ENCODE measurements at regions not wholly inside any gene's neighbourhood (a gene's known extent, or its start where the extent isn't known, plus 50 kb on each side); places are given as distances from the start of the nearest gene placed in this dataset.

DNA sequence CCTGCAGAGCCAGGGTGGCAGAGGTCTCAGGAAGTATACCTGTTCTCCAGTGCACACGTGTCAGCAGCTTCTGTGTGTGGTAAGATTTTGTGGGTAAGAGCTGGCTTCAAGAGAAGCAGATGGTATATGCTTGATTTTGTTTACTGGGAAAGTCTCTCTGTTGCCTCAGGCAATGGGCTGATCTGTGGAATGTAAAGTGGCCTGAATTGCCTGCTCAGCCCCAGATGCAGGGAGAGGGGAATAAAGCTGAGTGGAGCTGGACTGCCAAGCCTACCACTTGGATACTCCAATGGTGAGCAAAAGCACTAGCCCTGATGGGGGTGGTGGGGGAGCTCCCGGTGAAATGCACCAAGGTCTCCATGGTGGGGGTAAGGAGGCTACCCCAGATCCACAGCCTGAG lies 156.1 kb downstream of the WDR11 start:
- ChIA-PET CTCF (no interaction called here), RAD21 (ENCODE audit: unreplicated experiment) (no interaction called here), POLR2A (no interaction called here), SMC1A (ENCODE audit: uncharacterized antibody, unreplicated experiment) (no interaction called here)
- FAIRE-seq (no peak), ATAC-seq (no peak), DNase-seq (ENCODE audit: low read depth, low spot score) (no peak)
- Histone ChIP-seq H3K36me3 (ENCODE audit: control insufficient read depth in 2 of 2, insufficient read depth in 2 of 2, low read length in 1 of 2) (no peaks in the 10 kb centered on the region), H3K79me2 (ENCODE audit: control insufficient read depth, insufficient read depth, low read length) (no peaks in the 10 kb centered on the region), H3K9ac (ENCODE audit: control insufficient read depth, insufficient read depth, low read length) (no peak overlapping the region), H3K27ac (ENCODE audit: control insufficient read depth, insufficient read depth) (no peak overlapping the region), H4K20me1 (ENCODE audit: control insufficient read depth, insufficient read depth) (no peaks in the 10 kb centered on the region), H3K4me2 (ENCODE audit: control insufficient read depth, insufficient read depth) (no peak overlapping the region), H3K4me1 (ENCODE audit: control insufficient read depth, insufficient read depth, low read length) (no peaks in the 10 kb centered on the region), H3K4me3 (no peak overlapping the region), H3K27me3 (replicated peaks in 1 of 2; ENCODE audit: control insufficient read depth in 2 of 2, insufficient read depth in 2 of 2, low read length in 1 of 2) (no peaks in the 10 kb centered on the region), H2AFZ (ENCODE audit: control insufficient read depth, low read depth, low read length) (no peak overlapping the region), H3K9me3 (replicated peaks; ENCODE audit: control insufficient read depth, insufficient read depth, low read length) (no peaks in the 10 kb centered on the region; the same call in 1 of the 3 replicates)
- in situ Hi-C loops (cut with MboI) = no loop called here
- no peak for TF ChIP-seq RFX5 (IDR thresholded peaks at IDR 0.05; ENCODE audit: low read depth, low read length)
- TF ChIP-seq JUNB (IDR thresholded peaks at IDR 0.05) = no peak
- TF ChIP-seq CBX5 (IDR thresholded peaks at IDR 0.05; ENCODE audit: low read depth) = no peak
- no peak for TF ChIP-seq TCF3 (IDR thresholded peaks at IDR 0.05; ENCODE audit: borderline replicate concordance, insufficient read depth, low read depth, low read length)
- TF ChIP-seq CBX3 (IDR thresholded peaks at IDR 0.05; ENCODE audit: borderline replicate concordance, low read depth) = no peak
- no peak for TF ChIP-seq KDM1A (IDR thresholded peaks at IDR 0.05; ENCODE audit: borderline replicate concordance)
- no peak for TF ChIP-seq SMARCA5 (IDR thresholded peaks at IDR 0.05)
- TF ChIP-seq GABPA (IDR thresholded peaks at IDR 0.05; ENCODE audit: low read depth) = no peak
- no peak for TF ChIP-seq BMI1 (IDR thresholded peaks at IDR 0.05; ENCODE audit: borderline replicate concordance)
- TF ChIP-seq SPI1 (IDR thresholded peaks at IDR 0.05; ENCODE audit: borderline replicate concordance, insufficient read depth, low read depth, low read length) = no peak
- TF ChIP-seq, protein P1, sequence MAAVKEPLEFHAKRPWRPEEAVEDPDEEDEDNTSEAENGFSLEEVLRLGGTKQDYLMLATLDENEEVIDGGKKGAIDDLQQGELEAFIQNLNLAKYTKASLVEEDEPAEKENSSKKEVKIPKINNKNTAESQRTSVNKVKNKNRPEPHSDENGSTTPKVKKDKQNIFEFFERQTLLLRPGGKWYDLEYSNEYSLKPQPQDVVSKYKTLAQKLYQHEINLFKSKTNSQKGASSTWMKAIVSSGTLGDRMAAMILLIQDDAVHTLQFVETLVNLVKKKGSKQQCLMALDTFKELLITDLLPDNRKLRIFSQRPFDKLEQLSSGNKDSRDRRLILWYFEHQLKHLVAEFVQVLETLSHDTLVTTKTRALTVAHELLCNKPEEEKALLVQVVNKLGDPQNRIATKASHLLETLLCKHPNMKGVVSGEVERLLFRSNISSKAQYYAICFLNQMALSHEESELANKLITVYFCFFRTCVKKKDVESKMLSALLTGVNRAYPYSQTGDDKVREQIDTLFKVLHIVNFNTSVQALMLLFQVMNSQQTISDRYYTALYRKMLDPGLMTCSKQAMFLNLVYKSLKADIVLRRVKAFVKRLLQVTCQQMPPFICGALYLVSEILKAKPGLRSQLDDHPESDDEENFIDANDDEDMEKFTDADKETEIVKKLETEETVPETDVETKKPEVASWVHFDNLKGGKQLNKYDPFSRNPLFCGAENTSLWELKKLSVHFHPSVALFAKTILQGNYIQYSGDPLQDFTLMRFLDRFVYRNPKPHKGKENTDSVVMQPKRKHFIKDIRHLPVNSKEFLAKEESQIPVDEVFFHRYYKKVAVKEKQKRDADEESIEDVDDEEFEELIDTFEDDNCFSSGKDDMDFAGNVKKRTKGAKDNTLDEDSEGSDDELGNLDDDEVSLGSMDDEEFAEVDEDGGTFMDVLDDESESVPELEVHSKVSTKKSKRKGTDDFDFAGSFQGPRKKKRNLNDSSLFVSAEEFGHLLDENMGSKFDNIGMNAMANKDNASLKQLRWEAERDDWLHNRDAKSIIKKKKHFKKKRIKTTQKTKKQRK (IDR thresholded peaks at IDR 0.05; ENCODE audit: low read depth, low read length) = no peak
- no peak for TF ChIP-seq NBN (IDR thresholded peaks at IDR 0.05)
- no peak for TF ChIP-seq TCF12 (IDR thresholded peaks at IDR 0.05; ENCODE audit: low read depth, low read length)
- no peak for TF ChIP-seq ETV6 (conservative IDR thresholded peaks at IDR 0.05 in 1 of 2, IDR thresholded peaks at IDR 0.05 in 1 of 2; ENCODE audit: borderline replicate concordance in 1 of 2, low read depth in 1 of 2)
- no peak for TF ChIP-seq MEF2A (IDR thresholded peaks at IDR 0.05; ENCODE audit: insufficient read depth, low read depth, low read length)
- TF ChIP-seq SIX5 (IDR thresholded peaks at IDR 0.05; ENCODE audit: low read depth, low read length, severe bottlenecking) = no peak
- TF ChIP-seq RB1 (IDR thresholded peaks at IDR 0.05; ENCODE audit: borderline replicate concordance) = no peak
- no peak for TF ChIP-seq NFIC (IDR thresholded peaks at IDR 0.05; ENCODE audit: low read depth, low read length)
- TF ChIP-seq, protein P2, sequence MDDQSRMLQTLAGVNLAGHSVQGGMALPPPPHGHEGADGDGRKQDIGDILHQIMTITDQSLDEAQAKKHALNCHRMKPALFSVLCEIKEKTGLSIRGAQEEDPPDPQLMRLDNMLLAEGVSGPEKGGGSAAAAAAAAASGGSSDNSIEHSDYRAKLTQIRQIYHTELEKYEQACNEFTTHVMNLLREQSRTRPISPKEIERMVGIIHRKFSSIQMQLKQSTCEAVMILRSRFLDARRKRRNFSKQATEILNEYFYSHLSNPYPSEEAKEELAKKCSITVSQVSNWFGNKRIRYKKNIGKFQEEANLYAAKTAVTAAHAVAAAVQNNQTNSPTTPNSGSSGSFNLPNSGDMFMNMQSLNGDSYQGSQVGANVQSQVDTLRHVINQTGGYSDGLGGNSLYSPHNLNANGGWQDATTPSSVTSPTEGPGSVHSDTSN (IDR thresholded peaks at IDR 0.05; ENCODE audit: insufficient replicate concordance, low read depth, low read length) = no peak
- intact Hi-C loops (cut with micrococcal nuclease; ENCODE audit: unreplicated experiment) = no loop called here
- BruUV-seq (replicated peaks) = no TSS peak
- WGBS (ENCODE audit: insufficient coverage, insufficient replicate concordance, low lambda C conversion rate, missing lambda C conversion rate) = 0% methylated on average over 2 of the region's 2 CpGs

Data from GM12878 (cell line).